ENCODE measurements at regions not wholly inside any gene's neighbourhood (a gene's known extent, or its start where the extent isn't known, plus 50 kb on each side); places are given as distances from the start of the nearest gene placed in this dataset.

- ATAC-seq (no peak), FAIRE-seq (no peak), DNase-seq (ENCODE audit: low spot score) (no peak)
- Histone ChIP-seq H3K9ac (ENCODE audit: insufficient read depth, low read depth, low read length) (no peak overlapping the region), H3K4me2 (ENCODE audit: low read depth, low read length) (no peak overlapping the region), H2AFZ (ENCODE audit: low read length) (no peak overlapping the region), H3K4me3 (replicated peaks in 1 of 3; ENCODE audit: insufficient read depth in 1 of 3, low read depth in 2 of 3, low read length in 3 of 3) (no peak overlapping the region), H4K20me1 (ENCODE audit: insufficient read depth, low read length) (no peaks in the 10 kb centered on the region), H3K79me2 (ENCODE audit: insufficient read depth, low read length) (no peaks in the 10 kb centered on the region), H3K9me3 (ENCODE audit: low read length) (no peaks in the 10 kb centered on the region), H3K4me1 (ENCODE audit: insufficient read depth, low read length) (no peaks in the 10 kb centered on the region), H3K27me3 (ENCODE audit: control insufficient read depth in 1 of 2, insufficient read depth in 2 of 2, low read length in 2 of 2) (no peaks in the 10 kb centered on the region), H3K27ac (ENCODE audit: extremely low read length, insufficient read depth, low read length) (no peak overlapping the region), H3K36me3 (replicated peaks in 1 of 2; ENCODE audit: control insufficient read depth in 1 of 2, insufficient read depth in 2 of 2, low read length in 2 of 2) (no peaks in the 10 kb centered on the region)
- no peak for TF ChIP-seq ZNF451 (CRISPR knock-in tag; IDR thresholded peaks at IDR 0.05)
- TF ChIP-seq ZNF598 (CRISPR knock-in tag; IDR thresholded peaks at IDR 0.05; ENCODE audit: borderline replicate concordance) = no peak
- TF ChIP-seq ZNF891 (CRISPR knock-in tag; IDR thresholded peaks at IDR 0.05) = no peak
- no peak for TF ChIP-seq AKNA (CRISPR knock-in tag; IDR thresholded peaks at IDR 0.05; ENCODE audit: borderline replicate concordance)
- TF ChIP-seq RFXANK (CRISPR knock-in tag; IDR thresholded peaks at IDR 0.05) = no peak
- TF ChIP-seq ZNF749 (CRISPR knock-in tag; IDR thresholded peaks at IDR 0.05; ENCODE audit: borderline replicate concordance) = no peak
- no peak for TF ChIP-seq ZNF768 (CRISPR knock-in tag; IDR thresholded peaks at IDR 0.05)
- CTCF ChIA-PET (ENCODE audit: low intra/inter-chr PET ratio, low total read pairs) = no interaction called here
- WGBS (ENCODE audit: low lambda C conversion rate) = 1% methylated on average over 5 of the region's 5 CpGs
- in situ Hi-C loops (cut with HindIII; ENCODE audit: extremely low pct_ligation_motif_present, low pct_unique_long_range_greater_than_20kb) (no loop called here), intact Hi-C loops (cut with micrococcal nuclease; ENCODE audit: unreplicated experiment) (no loop called here)
- POLR2A ChIA-PET = no interaction called here
- no TSS peak for BruUV-seq (replicated peaks)
Measured at GRCh38 chr2:221019668-221020067, 552.4 kb downstream of the EPHA4 start.
